NCI-H82 treated with DMSO at 0.1 percent for 48 hours (cell line): ENCODE measurements at regions not wholly inside any gene's neighbourhood (a gene's known extent, or its start where the extent isn't known, plus 50 kb on each side); places are given as distances from the start of the nearest gene placed in this dataset.

ENCODE experiments used
- DNase-seq: peaks from one replicate; lab custom pipeline; 2025; ENCODE audit not compliant: unreplicated experiment; lab: John Stamatoyannopoulos, UW

GRCh38 chr12:127263621-127264020, 1003.3 kb upstream of the TMEM132C start:
- no peak for DNase-seq

GRCh38 chr12:127267128-127267527, 999.8 kb upstream of the TMEM132C start:
- DNase-seq = no peak

- no peak for DNase-seq
These were observed 998.8 kb upstream of the TMEM132C start for GRCh38 chr12:127268213-127268612.

- DNase-seq = no peak
These were observed 998.1 kb upstream of the TMEM132C start for GRCh38 chr12:127268706-127269425.

GRCh38 chr12:127270193-127270592, 996.8 kb upstream of the TMEM132C start:
- no peak for DNase-seq

- no peak for DNase-seq
These were observed 995.2 kb upstream of the TMEM132C start for GRCh38 chr12:127271776-127272175.

GRCh38 chr12:127272864-127273263, 994.1 kb upstream of the TMEM132C start:
- DNase-seq = no peak

- DNase-seq = no peak
These were observed 993.3 kb upstream of the TMEM132C start for GRCh38 chr12:127273626-127274025.

- no peak for DNase-seq
These were observed 991.6 kb upstream of the TMEM132C start for GRCh38 chr12:127275416-127275815.

GRCh38 chr12:127277882-127278281, 989.1 kb upstream of the TMEM132C start:
- no peak for DNase-seq

- no peak for DNase-seq
These were observed 988.6 kb upstream of the TMEM132C start for GRCh38 chr12:127278351-127278750.

GRCh38 chr12:127280393-127281275, 986.3 kb upstream of the TMEM132C start:
- DNase-seq = no peak

- DNase-seq = no peak
These were observed 984.0 kb upstream of the TMEM132C start for GRCh38 chr12:127282786-127283565.

GRCh38 chr12:127284021-127284420, 982.9 kb upstream of the TMEM132C start:
- no peak for DNase-seq

- no peak for DNase-seq
These were observed 982.0 kb upstream of the TMEM132C start for GRCh38 chr12:127284870-127285431.

- no peak for DNase-seq
These were observed 980.7 kb upstream of the TMEM132C start for GRCh38 chr12:127286281-127286680.

GRCh38 chr12:127287256-127287655, 979.7 kb upstream of the TMEM132C start:
- DNase-seq = no peak

- DNase-seq = no peak
These were observed 976.7 kb upstream of the TMEM132C start for GRCh38 chr12:127290251-127290650.

- DNase-seq = no peak
These were observed 974.2 kb upstream of the TMEM132C start for GRCh38 chr12:127292736-127293135.

- DNase-seq = peak; percentile 26
These were observed 973.3 kb upstream of the TMEM132C start for GRCh38 chr12:127293507-127294310.
